K562 (cell line): ENCODE measurements at regions not wholly inside any gene's neighbourhood (a gene's known extent, or its start where the extent isn't known, plus 50 kb on each side); places are given as distances from the start of the nearest gene placed in this dataset.

ENCODE experiments used
- BRF1 ChIP-seq: IDR thresholded peaks from 3 replicates; pipeline ENCODE4 v1.6.1; 2011; ENCODE audit warnings: borderline replicate concordance, mild to moderate bottlenecking; ENCODE audit not compliant: insufficient read length; ENCODE audit errors: extremely low read depth
- CTCF ChIP-seq, 3 experiments: IDR thresholded peaks in 2 of 3; conservative IDR thresholded peaks in 1 of 3; 2 replicates each; pipeline ENCODE4 v1.5.1; 2011 to 2012; ENCODE audit warnings: low read length in 3 of 3, mild to moderate bottlenecking in 3 of 3, control low read depth in 2 of 3, improper control_type of control experiment in 1 of 3, inconsistent platforms in 1 of 3, low read depth in 1 of 3, mixed read lengths in 1 of 3, moderate library complexity in 1 of 3; ENCODE audit not compliant: insufficient read depth in 2 of 3
- ELK1 ChIP-seq: sonication (generic); formaldehyde crosslinking; IDR thresholded peaks from 2 replicates; pipeline ENCODE4 v1.8.1; 2022; ENCODE audit warnings: missing genetic modification reagents
- HDAC2 ChIP-seq: fragments of 450-650 bp; IDR thresholded peaks from 2 replicates; pipeline ENCODE4 v1.6.1; 2016; ENCODE audit warnings: mild to moderate bottlenecking
- HNRNPH1 ChIP-seq: fragments of 200-400 bp; formaldehyde crosslinking; optimal IDR thresholded peaks from 2 replicates; pipeline ENCODE3; 2017; ENCODE audit warnings: low read depth, mild to moderate bottlenecking, low read length, moderate library complexity
- NR1H2 ChIP-seq: sonication (generic); formaldehyde crosslinking; IDR thresholded peaks from 2 replicates; pipeline ENCODE4 v1.4.0; 2020; ENCODE audit warnings: mild to moderate bottlenecking, missing genetic modification reagents
- RBM39 ChIP-seq: fragments of 200-400 bp; formaldehyde crosslinking; optimal IDR thresholded peaks from 2 replicates; pipeline ENCODE3; 2018; ENCODE audit warnings: low read depth, low read length
- SRSF7 ChIP-seq: fragments of 200-400 bp; formaldehyde crosslinking; optimal IDR thresholded peaks from 2 replicates; pipeline ENCODE3; 2017; ENCODE audit warnings: mild to moderate bottlenecking, low read depth, low read length
- STAG1 ChIP-seq: sonication (generic); formaldehyde crosslinking; IDR thresholded peaks from 2 replicates; pipeline ENCODE4 v1.5.0; 2020; ENCODE audit warnings: missing genetic modification reagents, borderline replicate concordance
- USF2 ChIP-seq: sonication (generic); formaldehyde crosslinking; IDR thresholded peaks from 2 replicates; pipeline ENCODE4 v1.5.0; 2020; ENCODE audit warnings: missing genetic modification reagents
- ZFP30 ChIP-seq: fragments of 250-450 bp; sonication (Bioruptor Pico); IDR thresholded peaks from 2 replicates; pipeline ENCODE4 v1.8.0; 2022; ENCODE audit warnings: moderate library complexity, mild to moderate bottlenecking, inconsistent platforms, borderline replicate concordance
- ZNF239 ChIP-seq: fragments of 250-450 bp; sonication (Bioruptor Pico); IDR thresholded peaks from 2 replicates; pipeline ENCODE4 v1.4.0; 2020; ENCODE audit warnings: mild to moderate bottlenecking
- ZZZ3 ChIP-seq: fragments of 450-650 bp; IDR thresholded peaks from 2 replicates; pipeline ENCODE4 v1.6.1; 2016; ENCODE audit warnings: antibody characterized with exemption, mild to moderate bottlenecking, moderate library complexity

DNA sequence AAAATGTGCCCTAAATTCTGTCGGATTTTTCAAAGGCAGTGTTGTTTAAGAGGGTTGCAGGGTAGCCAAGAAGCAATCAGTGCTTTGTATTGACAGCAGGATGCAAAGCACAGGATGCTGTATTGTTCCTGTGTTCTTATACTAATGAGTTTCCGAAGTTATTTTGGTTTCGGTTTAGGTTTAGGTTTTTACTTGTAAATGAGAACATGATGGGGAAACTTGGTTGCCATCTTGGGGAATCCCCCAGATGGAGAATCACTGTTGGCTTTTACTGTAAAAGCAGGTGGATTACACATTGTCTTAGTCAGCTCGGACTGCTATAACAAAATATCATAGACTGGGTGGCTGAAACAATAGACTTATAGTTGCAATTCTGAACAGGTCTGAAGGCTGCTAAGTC lies 72.1 kb downstream of the INHBA start:
- TF ChIP-seq USF2 (CRISPR knock-in tag) (no peak), ZZZ3 (no peak), HDAC2 (no peak), RBM39 (no peak), CTCF (IDR thresholded peaks at IDR 0.05 in 2 of 3, conservative IDR thresholded peaks at IDR 0.05 in 1 of 3; ENCODE audit: insufficient read depth in 2 of 3, low read depth in 1 of 3, low read length in 3 of 3) (no peak), STAG1 (CRISPR knock-in tag) (no peak), BRF1 (no peak), NR1H2 (CRISPR knock-in tag) (no peak), ZNF239 (CRISPR knock-in tag) (no peak), SRSF7 (no peak), ZFP30 (CRISPR knock-in tag) (no peak), ELK1 (CRISPR knock-in tag) (no peak), HNRNPH1 (no peak)
